Right ventricle myocardium inferior (tissue), 1 donor: ENCODE measurements at regions not wholly inside any gene's neighbourhood (a gene's known extent, or its start where the extent isn't known, plus 50 kb on each side); places are given as distances from the start of the nearest gene placed in this dataset.
"Not testable (repeated sequence)": the region's sequence is repeated elsewhere in the genome, so short reads cannot be mapped to it uniquely, and the experiment has no call there.

Experiments used
- ATAC-seq: fragments of 200-7000 bp; cut with Tn5 transposase; one replicate; pipeline ENCODE4 v1.9.1; 2020; ENCODE audit warnings: mild to moderate bottlenecking, moderate library complexity
- DNase-seq: peaks from one replicate; pipeline ENCODE4 v3.0.0; 2021; ENCODE audit errors: missing footprints
- intact Hi-C: fragments of 100-400 bp; cut with DNase I; formaldehyde crosslinking; loops from one replicate; pipeline ENCODE4 v1.11.0; 2022
- donor health status: DM: no; HTN: yes; CAD: no; lungs with severe emphysema.

GRCh38 chrX:40530509-40530908 is 50.3 kb upstream of the ATP6AP2 start:
- intact Hi-C loops = no loop called here
- no peak for ATAC-seq
- DNase-seq = no peak

- ATAC-seq (no peak), DNase-seq (no peak)
- intact Hi-C loops = no loop called here
Measured at GRCh38 chrX:40527543-40527942, 53.2 kb upstream of the ATP6AP2 start.

GRCh38 chrX:40526412-40526811 is 54.4 kb upstream of the ATP6AP2 start:
- intact Hi-C loops = no loop called here
- DNase-seq (no peak), ATAC-seq (no peak)

- intact Hi-C loops, DNase-seq, ATAC-seq: not testable (repeated sequence)
Measured at GRCh38 chrX:40525901-40526300, 54.9 kb upstream of the ATP6AP2 start.

- intact Hi-C loops = no loop called here
- DNase-seq (no peak), ATAC-seq (no peak)
Measured at GRCh38 chrX:40524423-40524822, 56.3 kb upstream of the ATP6AP2 start.

GRCh38 chrX:40523852-40524251 is 56.9 kb upstream of the ATP6AP2 start:
- intact Hi-C loops = no loop called here
- no peak for ATAC-seq
- no peak for DNase-seq

- ATAC-seq (peak; percentile 95), DNase-seq (peak; percentile 73)
- intact Hi-C loops = no loop called here
Measured at GRCh38 chrX:40521868-40522450, 58.8 kb upstream of the ATP6AP2 start.

- no peak for DNase-seq
- intact Hi-C loops = no loop called here
Measured at GRCh38 chrX:40514376-40514775, 66.4 kb upstream of the ATP6AP2 start.

GRCh38 chrX:40513835-40514234 is 66.9 kb upstream of the ATP6AP2 start:
- DNase-seq = no peak
- no peak for ATAC-seq
- intact Hi-C loops = no loop called here

More at GRCh38 chrX:40514376-40514775, 66.4 kb upstream of the ATP6AP2 start:
- no peak for ATAC-seq

- no peak for DNase-seq
- no peak for ATAC-seq
- intact Hi-C loops = no loop called here
Measured at GRCh38 chrX:40513012-40513411, 67.8 kb upstream of the ATP6AP2 start.

GRCh38 chrX:40511258-40511657 is 69.5 kb upstream of the ATP6AP2 start:
- DNase-seq (no peak), ATAC-seq (no peak)
- intact Hi-C loops = no loop called here

GRCh38 chrX:40508560-40508959 is 72.2 kb upstream of the ATP6AP2 start:
- DNase-seq (no peak), ATAC-seq (no peak)
- intact Hi-C loops = no loop called here

GRCh38 chrX:40506201-40506985 is 74.4 kb upstream of the ATP6AP2 start:
- DNase-seq = no peak
- ATAC-seq = no peak
- intact Hi-C loops = no loop called here

- intact Hi-C loops = no loop called here
- ATAC-seq = no peak
- no peak for DNase-seq
Measured at GRCh38 chrX:40504801-40505605, 75.8 kb upstream of the ATP6AP2 start.

- intact Hi-C loops = no loop called here
- no peak for ATAC-seq
Measured at GRCh38 chrX:40503094-40503493, 77.7 kb upstream of the ATP6AP2 start.

GRCh38 chrX:40502688-40503087 is 78.1 kb upstream of the ATP6AP2 start:
- DNase-seq = no peak
- intact Hi-C loops = no loop called here
- ATAC-seq = no peak

More at GRCh38 chrX:40503094-40503493, 77.7 kb upstream of the ATP6AP2 start:
- DNase-seq = no peak

- ATAC-seq = no peak
- intact Hi-C loops = no loop called here
- no peak for DNase-seq
Measured at GRCh38 chrX:40501164-40501855, 79.5 kb upstream of the ATP6AP2 start.

- ATAC-seq (no peak), DNase-seq (no peak)
- intact Hi-C loops = no loop called here
Measured at GRCh38 chrX:40496728-40497127, 84.0 kb upstream of the ATP6AP2 start.

GRCh38 chrX:40495659-40496058 is 85.1 kb upstream of the ATP6AP2 start:
- ATAC-seq = no peak
- intact Hi-C loops = no loop called here

More at GRCh38 chrX:40495659-40496058, 85.1 kb upstream of the ATP6AP2 start:
- no peak for DNase-seq
